ENCODE measurements at regions not wholly inside any gene's neighbourhood (a gene's known extent, or its start where the extent isn't known, plus 50 kb on each side); places are given as distances from the start of the nearest gene placed in this dataset.

GRCh38 chr12:28050606-28051005 lies 78.1 kb upstream of the PTHLH start:
- TF ChIP-seq CTCF (IDR thresholded peaks at IDR 0.05) = no peak
- TF ChIP-seq POLR2A (IDR thresholded peaks at IDR 0.05) = no peak
